ENCODE measurements at regions not wholly inside any gene's neighbourhood (a gene's known extent, or its start where the extent isn't known, plus 50 kb on each side); places are given as distances from the start of the nearest gene placed in this dataset.

- no peak overlapping the region for H3K27ac ChIP-seq (ENCODE audit: insufficient read depth, low read length)
- ChIA-PET POLR2A (ENCODE audit: unreplicated experiment) (no interaction called here), CTCF (interaction anchor here (0.6 kb wide), 1 partner anchor 19 kb away, joined by 3 read pairs; no protein-coding TSS in a partner anchor)
- H3K9me3 ChIP-seq (ENCODE audit: control insufficient read depth, insufficient read depth, low read length), result peaks cover 2% of the 10 kb centered on the region; the same call in 1 of the 2 replicates
- no peaks in the 10 kb centered on the region for H3K79me1 ChIP-seq (ENCODE audit: low read depth in 1 of 2, low read length in 2 of 2)
- no peak overlapping the region for H3K56ac ChIP-seq (ENCODE audit: extremely low read depth, insufficient read depth, low read length)
- H4K5ac ChIP-seq (ENCODE audit: low read depth, low read length), result no peak overlapping the region
- no peak overlapping the region for H3K4me3 ChIP-seq (ENCODE audit: insufficient read depth, low read depth, low read length)
- WGBS, 2 experiments (ENCODE audit: extremely low coverage in 2 of 2, insufficient read length in 1 of 2), result no CpG with 5 or more reads among the region's 1 CpG
- DNase-seq (peak; percentile 3), ATAC-seq (ENCODE audit: low read depth) (no peak)
- H2BK120ac ChIP-seq (ENCODE audit: low read depth, low read length), result no peak overlapping the region
- H3K27me3 ChIP-seq (ENCODE audit: control insufficient read depth, insufficient read depth, low read length), result no peaks in the 10 kb centered on the region
- no peak overlapping the region for H4K91ac ChIP-seq (ENCODE audit: insufficient read depth, low read depth, low read length)
- intact Hi-C loops (cut with micrococcal nuclease), result no loop called here
- no peak for TF ChIP-seq USF2 (IDR thresholded peaks at IDR 0.05; ENCODE audit: low read depth, low read length)
- no peak for TF ChIP-seq SMC3 (IDR thresholded peaks at IDR 0.05; ENCODE audit: low read depth, low read length)
- TF ChIP-seq BHLHE40 (IDR thresholded peaks at IDR 0.05; ENCODE audit: low read depth, low read length), result no peak
- TF ChIP-seq CEBPB (IDR thresholded peaks at IDR 0.05; ENCODE audit: low read depth, low read length), result no peak
- TF ChIP-seq CTCF (conservative IDR thresholded peaks at IDR 0.05; ENCODE audit: low read depth, low read length), result no peak
- no peak for TF ChIP-seq ELK1 (IDR thresholded peaks at IDR 0.05; ENCODE audit: borderline replicate concordance, low read depth, low read length)
- TF ChIP-seq CHD1 (IDR thresholded peaks at IDR 0.05; ENCODE audit: low read depth, low read length), result no peak
- TF ChIP-seq MAZ (IDR thresholded peaks at IDR 0.05; ENCODE audit: borderline replicate concordance, low read depth, low read length), result no peak
- no peaks in the 10 kb centered on the region for H3K4me1 ChIP-seq (ENCODE audit: control insufficient read depth, insufficient read depth, low read length)
- no peaks in the 10 kb centered on the region for H3K36me3 ChIP-seq (ENCODE audit: control insufficient read depth, insufficient read depth, low read length)
- H2AK9ac ChIP-seq (replicated peaks; ENCODE audit: low read depth, low read length, poor library complexity), result no peak overlapping the region
- no peak overlapping the region for H2BK20ac ChIP-seq (ENCODE audit: low read depth, low read length)
- no peak overlapping the region for H3K14ac ChIP-seq (replicated peaks; ENCODE audit: low read depth, low read length)
- no peaks in the 10 kb centered on the region for H4K20me1 ChIP-seq (ENCODE audit: insufficient read depth, low read length)
- H2BK15ac ChIP-seq (ENCODE audit: low read depth, low read length), result no peak overlapping the region
- no peak overlapping the region for H3K9ac ChIP-seq (ENCODE audit: low read depth, low read length)
- BruUV-seq (replicated peaks), result no TSS peak
- H3K9me1 ChIP-seq (ENCODE audit: insufficient read depth, low read length), result no peaks in the 10 kb centered on the region
- no peak overlapping the region for H3K18ac ChIP-seq (ENCODE audit: low read depth, low read length)
- H2AFZ ChIP-seq (replicated peaks; ENCODE audit: low read length, poor library complexity), result no peak overlapping the region
- in situ Hi-C loops (cut with MboI; ENCODE audit: low sequenced_read_pairs), result loop anchor here (25.0 kb wide), 1 partner anchor 611 kb away; no protein-coding TSS in a partner anchor
- H4K8ac ChIP-seq (ENCODE audit: low read depth in 2 of 2, low read length in 2 of 2), result no peak overlapping the region
- H3K4me2 ChIP-seq (ENCODE audit: low read depth, low read length), result no peak overlapping the region
- no peak overlapping the region for H3K23ac ChIP-seq (ENCODE audit: low read depth, low read length)
- H2AK5ac ChIP-seq (ENCODE audit: low read depth, low read length), result no peak overlapping the region
- dilution Hi-C loops (cut with HindIII; ENCODE audit: low sequenced_read_pairs, unreplicated experiment), result no loop called here
- H2BK5ac ChIP-seq (ENCODE audit: low read depth, low read length, poor library complexity, severe bottlenecking), result no peak overlapping the region
- H3K4ac ChIP-seq (ENCODE audit: low read depth, low read length), result no peak overlapping the region
Measured at GRCh38 chr5:103801681-103802080, 239.1 kb upstream of the NUDT12 start.

Data from IMR-90 (cell line).